HepG2 (cell line): ENCODE measurements at regions not wholly inside any gene's neighbourhood (a gene's known extent, or its start where the extent isn't known, plus 50 kb on each side); places are given as distances from the start of the nearest gene placed in this dataset.

Experiments used
- CTCF ChIP-seq: sonication (generic); formaldehyde crosslinking; IDR thresholded peaks from 2 replicates; pipeline ENCODE4 v1.5.0; 2020; ENCODE audit warnings: mild to moderate bottlenecking, missing genetic modification reagents, moderate library complexity
- HNRNPK ChIP-seq: fragments of 200-400 bp; formaldehyde crosslinking; IDR thresholded peaks from 2 replicates; pipeline ENCODE4 v1.6.1; 2018; ENCODE audit warnings: low read length, low read depth, moderate library complexity, mild to moderate bottlenecking; ENCODE audit not compliant: poor library complexity, severe bottlenecking
- JUNB ChIP-seq: sonication (generic); formaldehyde crosslinking; IDR thresholded peaks from 2 replicates; pipeline ENCODE4 v1.8.0; 2022; ENCODE audit warnings: missing genetic modification reagents, mild to moderate bottlenecking, borderline replicate concordance
- MTA3 ChIP-seq: sonication (generic); formaldehyde crosslinking; IDR thresholded peaks from 2 replicates; pipeline ENCODE4 v1.4.0; 2020; ENCODE audit warnings: missing genetic modification reagents

GRCh38 chr13:107203146-107203847 is 635.4 kb upstream of the ARGLU1 start:
- TF ChIP-seq MTA3 (CRISPR knock-in tag) (no peak), HNRNPK (no peak), JUNB (CRISPR knock-in tag) (no peak), CTCF (CRISPR knock-in tag) (peak; percentile 66)
